CMK (cell line): ENCODE measurements at regions not wholly inside any gene's neighbourhood (a gene's known extent, or its start where the extent isn't known, plus 50 kb on each side); places are given as distances from the start of the nearest gene placed in this dataset.

Source experiments
- DNase-seq: peaks from one replicate; pipeline ENCODE4 v3.0.0-alpha.2; 2010; ENCODE audit warnings: low read depth

GRCh38 chr14:89015016-89015415, 190.6 kb downstream of the TTC8 start:
- no peak for DNase-seq

GRCh38 chr14:89017417-89017816, 193.0 kb downstream of the TTC8 start:
- no peak for DNase-seq

- DNase-seq = no peak
Measured at GRCh38 chr14:89022274-89022673, 197.8 kb downstream of the TTC8 start.

GRCh38 chr14:89024691-89025090, 200.2 kb downstream of the TTC8 start:
- no peak for DNase-seq

- DNase-seq = no peak
Measured at GRCh38 chr14:89025561-89026236, 201.2 kb downstream of the TTC8 start.

GRCh38 chr14:89027097-89027740, 202.8 kb downstream of the TTC8 start:
- no peak for DNase-seq

- no peak for DNase-seq
Measured at GRCh38 chr14:89028462-89029134, 204.1 kb downstream of the TTC8 start.

GRCh38 chr14:89029961-89030694, 205.7 kb downstream of the TTC8 start:
- no peak for DNase-seq

- DNase-seq = no peak
Measured at GRCh38 chr14:89030921-89031320, 206.5 kb downstream of the TTC8 start.

GRCh38 chr14:89032086-89032649, 207.7 kb downstream of the TTC8 start:
- no peak for DNase-seq

- no peak for DNase-seq
Measured at GRCh38 chr14:89033756-89034155, 209.3 kb downstream of the TTC8 start.

GRCh38 chr14:89036371-89036770, 211.9 kb downstream of the TTC8 start:
- DNase-seq = no peak

- no peak for DNase-seq
Measured at GRCh38 chr14:89037065-89037464, 212.6 kb downstream of the TTC8 start.

GRCh38 chr14:89040080-89040459, 215.6 kb downstream of the TTC8 start:
- DNase-seq = no peak

GRCh38 chr14:89040460-89041256, 216.2 kb downstream of the TTC8 start:
- peak; percentile 7 for DNase-seq

- DNase-seq = no peak
Measured at GRCh38 chr14:89041257-89041582, 216.8 kb downstream of the TTC8 start.

- DNase-seq = no peak
Measured at GRCh38 chr14:89042021-89042420, 217.6 kb downstream of the TTC8 start.

GRCh38 chr14:89053303-89053702, 228.9 kb downstream of the TTC8 start:
- DNase-seq = no peak

- DNase-seq = no peak
Measured at GRCh38 chr14:89056394-89056793, 231.9 kb downstream of the TTC8 start.

- DNase-seq = no peak
Measured at GRCh38 chr14:89058697-89059096, 234.2 kb downstream of the TTC8 start.

- no peak for DNase-seq
Measured at GRCh38 chr14:89060191-89060590, 235.7 kb downstream of the TTC8 start.

GRCh38 chr14:89061696-89062095, 237.2 kb downstream of the TTC8 start:
- DNase-seq = no peak
